ENCODE measurements at regions not wholly inside any gene's neighbourhood (a gene's known extent, or its start where the extent isn't known, plus 50 kb on each side); places are given as distances from the start of the nearest gene placed in this dataset.

GRCh38 chr9:130775336-130775991 is 59.6 kb upstream of the ABL1 start:
- TF ChIP-seq CTCF (conservative IDR thresholded peaks at IDR 0.05; ENCODE audit: low read length) (no peak), EZH2phosphoT487 (IDR thresholded peaks at IDR 0.05; ENCODE audit: borderline replicate concordance) (no peak)

Data from Loucy (cell line).